WTC11 (cell line): ENCODE measurements at regions not wholly inside any gene's neighbourhood (a gene's known extent, or its start where the extent isn't known, plus 50 kb on each side); places are given as distances from the start of the nearest gene placed in this dataset.

Experiments used
- ATAC-seq: fragments of 200-7000 bp; cut with Tn5 transposase; 2 replicates; pipeline ENCODE4 v1.10.0; 2021; ENCODE audit warnings: mild to moderate bottlenecking, moderate library complexity
- CTCF ChIA-PET: fragments of 300-600 bp; sonication (Branson Sonifier 250); formaldehyde crosslinking; loops from one replicate; lab custom pipeline; 2021; ENCODE audit warnings: antibody characterized with exemption; lab: Charles Lee
- POLR2A ChIA-PET: fragments of 350-600 bp; sonication (Branson Sonifier 250); formaldehyde crosslinking; loops from one replicate; lab custom pipeline; 2021; ENCODE audit warnings: antibody characterized with exemption; lab: Charles Lee
- DNase-seq: peaks from one replicate; pipeline ENCODE4 v3.0.0; 2021; ENCODE audit warnings: low spot score
- H3K27ac Mint-ChIP-seq: 2 replicates; pipeline ENCODE4 v1.8.0; 2021; ENCODE audit warnings: mixed read lengths
- H3K27me3 Mint-ChIP-seq: 2 replicates; pipeline ENCODE4 v1.8.0; 2021; ENCODE audit warnings: low read depth, mild to moderate bottlenecking, moderate library complexity, mixed read lengths
- H3K36me3 Mint-ChIP-seq: 2 replicates; pipeline ENCODE4 v1.8.0; 2021; ENCODE audit warnings: mixed read lengths
- H3K4me1 Mint-ChIP-seq: 2 replicates; pipeline ENCODE4 v1.8.0; 2022; ENCODE audit warnings: mixed read lengths
- H3K4me3 Mint-ChIP-seq: 2 replicates; pipeline ENCODE4 v1.8.0; 2021; ENCODE audit warnings: mild to moderate bottlenecking, moderate library complexity, mixed read lengths
- H3K9me3 Mint-ChIP-seq: 2 replicates; pipeline ENCODE4 v1.8.0; 2021; ENCODE audit warnings: mixed read lengths
- ATF1 ChIP-seq: sonication (generic); formaldehyde crosslinking; IDR thresholded peaks from 2 replicates; pipeline ENCODE4 v1.8.1; 2023; ENCODE audit warnings: mild to moderate bottlenecking, moderate library complexity, missing genetic modification reagents
- CREB1 ChIP-seq: sonication (generic); formaldehyde crosslinking; IDR thresholded peaks from 2 replicates; pipeline ENCODE4 v1.8.0; 2023; ENCODE audit warnings: mild to moderate bottlenecking, missing genetic modification reagents
- ELF4 ChIP-seq: sonication (generic); formaldehyde crosslinking; IDR thresholded peaks from 2 replicates; pipeline ENCODE4 v1.8.1; 2022; ENCODE audit warnings: low read depth, mild to moderate bottlenecking, moderate library complexity, missing genetic modification reagents
- FOXK1 ChIP-seq: sonication (generic); formaldehyde crosslinking; IDR thresholded peaks from 2 replicates; pipeline ENCODE4 v1.8.0; 2022; ENCODE audit warnings: mild to moderate bottlenecking, moderate library complexity, missing genetic modification reagents
- JAZF1 ChIP-seq: fragments of 250-450 bp; sonication (Bioruptor Pico); IDR thresholded peaks from 2 replicates; pipeline ENCODE4 v1.9.0; 2021; ENCODE audit warnings: moderate library complexity, mild to moderate bottlenecking, inconsistent platforms
- MXD4 ChIP-seq: fragments of 250-450 bp; sonication (Bioruptor Pico); IDR thresholded peaks from 2 replicates; pipeline ENCODE4 v1.8.0; 2021; ENCODE audit warnings: mild to moderate bottlenecking, moderate library complexity, borderline replicate concordance
- RELA ChIP-seq: sonication (generic); formaldehyde crosslinking; IDR thresholded peaks from 2 replicates; pipeline ENCODE4 v1.8.1; 2022; ENCODE audit warnings: missing genetic modification reagents, mild to moderate bottlenecking, borderline replicate concordance
- STAT6 ChIP-seq: sonication (generic); formaldehyde crosslinking; conservative IDR thresholded peaks from 2 replicates; pipeline ENCODE4 v1.8.1; 2023; ENCODE audit warnings: mild to moderate bottlenecking, low read depth, missing genetic modification reagents, moderate library complexity
- ZNF263 ChIP-seq: sonication (generic); formaldehyde crosslinking; IDR thresholded peaks from 2 replicates; pipeline ENCODE4 v1.8.1; 2022; ENCODE audit warnings: low read depth, mild to moderate bottlenecking, moderate library complexity, missing genetic modification reagents
- ZNF317 ChIP-seq: sonication (generic); formaldehyde crosslinking; IDR thresholded peaks from 2 replicates; pipeline ENCODE4 v1.8.1; 2023; ENCODE audit warnings: low read depth, mild to moderate bottlenecking, moderate library complexity, missing genetic modification reagents, borderline replicate concordance
- ZNF416 ChIP-seq: fragments of 250-450 bp; sonication (Bioruptor Pico); IDR thresholded peaks from 2 replicates; pipeline ENCODE4 v1.9.0; 2021; ENCODE audit warnings: mild to moderate bottlenecking, inconsistent platforms
- ZNF532 ChIP-seq: fragments of 250-450 bp; sonication (Bioruptor Pico); IDR thresholded peaks from 2 replicates; pipeline ENCODE4 v1.9.0; 2021; ENCODE audit warnings: mild to moderate bottlenecking, borderline replicate concordance
- ZNF671 ChIP-seq: fragments of 250-450 bp; sonication (Bioruptor Pico); IDR thresholded peaks from 2 replicates; pipeline ENCODE4 v1.8.0; 2021; ENCODE audit warnings: mild to moderate bottlenecking
- TF ChIP-seq, protein P1 (sequence below): sonication (generic); formaldehyde crosslinking; IDR thresholded peaks from 2 replicates; pipeline ENCODE4 v1.8.1; 2023; ENCODE audit warnings: mild to moderate bottlenecking, missing genetic modification reagents, moderate library complexity
- TF ChIP-seq, protein P2 (sequence below): sonication (generic); formaldehyde crosslinking; IDR thresholded peaks from 2 replicates; pipeline ENCODE4 v1.8.0; 2022; ENCODE audit warnings: mild to moderate bottlenecking, missing genetic modification reagents
- TF ChIP-seq, protein P3 (sequence below): fragments of 250-450 bp; sonication (Bioruptor Pico); IDR thresholded peaks from 2 replicates; pipeline ENCODE4 v1.8.0; 2021; ENCODE audit warnings: mild to moderate bottlenecking

DNA sequence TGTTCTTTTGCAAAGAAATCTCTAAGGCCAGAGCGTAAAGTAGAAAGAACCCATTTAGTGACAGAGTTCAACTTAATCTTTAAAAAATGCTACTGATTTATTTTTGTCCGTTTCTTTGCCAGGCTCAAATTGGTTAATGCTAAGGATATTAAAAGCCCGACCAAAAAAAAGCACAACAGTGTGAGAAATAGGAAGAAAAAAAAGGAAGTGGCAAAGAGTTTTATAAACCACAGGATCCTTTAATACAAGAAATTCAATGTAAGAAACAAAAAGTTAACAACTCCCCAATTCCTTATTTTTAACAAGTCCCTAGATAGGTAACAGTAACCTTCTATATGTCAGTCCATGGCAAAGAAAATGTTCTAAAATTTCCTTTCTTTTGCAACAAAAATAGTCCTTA lies 480.4 kb downstream of the ACTRT1 start:
- CTCF ChIA-PET: no interaction called here
- POLR2A ChIA-PET: no interaction called here

More for the DNA sequence above, 480.4 kb downstream of the ACTRT1 start:
- no peak for DNase-seq
- H3K4me3 Mint-ChIP-seq: no peak overlapping the region
- H3K4me1 Mint-ChIP-seq: peaks cover 29% of the 10 kb centered on the region
- H3K36me3 Mint-ChIP-seq: peaks cover 5% of the 10 kb centered on the region
- TF ChIP-seq ZNF416 (CRISPR knock-in tag) (no peak), ZNF671 (no peak), ZNF532 (CRISPR knock-in tag) (no peak), ELF4 (CRISPR knock-in tag) (no peak), ZNF317 (CRISPR knock-in tag) (no peak), STAT6 (CRISPR knock-in tag) (no peak), JAZF1 (CRISPR knock-in tag) (no peak), RELA (CRISPR knock-in tag) (no peak), ATF1 (CRISPR knock-in tag) (no peak), ZNF263 (CRISPR knock-in tag) (no peak), FOXK1 (no peak), MXD4 (CRISPR knock-in tag) (no peak), CREB1 (CRISPR knock-in tag) (no peak)
- TF ChIP-seq, protein P1, sequence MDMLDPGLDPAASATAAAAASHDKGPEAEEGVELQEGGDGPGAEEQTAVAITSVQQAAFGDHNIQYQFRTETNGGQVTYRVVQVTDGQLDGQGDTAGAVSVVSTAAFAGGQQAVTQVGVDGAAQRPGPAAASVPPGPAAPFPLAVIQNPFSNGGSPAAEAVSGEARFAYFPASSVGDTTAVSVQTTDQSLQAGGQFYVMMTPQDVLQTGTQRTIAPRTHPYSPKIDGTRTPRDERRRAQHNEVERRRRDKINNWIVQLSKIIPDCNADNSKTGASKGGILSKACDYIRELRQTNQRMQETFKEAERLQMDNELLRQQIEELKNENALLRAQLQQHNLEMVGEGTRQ (CRISPR knock-in tag): no peak
- TF ChIP-seq, protein P2, sequence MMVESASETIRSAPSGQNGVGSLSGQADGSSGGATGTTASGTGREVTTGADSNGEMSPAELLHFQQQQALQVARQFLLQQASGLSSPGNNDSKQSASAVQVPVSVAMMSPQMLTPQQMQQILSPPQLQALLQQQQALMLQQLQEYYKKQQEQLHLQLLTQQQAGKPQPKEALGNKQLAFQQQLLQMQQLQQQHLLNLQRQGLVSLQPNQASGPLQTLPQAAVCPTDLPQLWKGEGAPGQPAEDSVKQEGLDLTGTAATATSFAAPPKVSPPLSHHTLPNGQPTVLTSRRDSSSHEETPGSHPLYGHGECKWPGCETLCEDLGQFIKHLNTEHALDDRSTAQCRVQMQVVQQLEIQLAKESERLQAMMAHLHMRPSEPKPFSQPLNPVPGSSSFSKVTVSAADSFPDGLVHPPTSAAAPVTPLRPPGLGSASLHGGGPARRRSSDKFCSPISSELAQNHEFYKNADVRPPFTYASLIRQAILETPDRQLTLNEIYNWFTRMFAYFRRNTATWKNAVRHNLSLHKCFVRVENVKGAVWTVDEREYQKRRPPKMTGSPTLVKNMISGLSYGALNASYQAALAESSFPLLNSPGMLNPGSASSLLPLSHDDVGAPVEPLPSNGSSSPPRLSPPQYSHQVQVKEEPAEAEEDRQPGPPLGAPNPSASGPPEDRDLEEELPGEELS: no peak
- TF ChIP-seq, protein P3, sequence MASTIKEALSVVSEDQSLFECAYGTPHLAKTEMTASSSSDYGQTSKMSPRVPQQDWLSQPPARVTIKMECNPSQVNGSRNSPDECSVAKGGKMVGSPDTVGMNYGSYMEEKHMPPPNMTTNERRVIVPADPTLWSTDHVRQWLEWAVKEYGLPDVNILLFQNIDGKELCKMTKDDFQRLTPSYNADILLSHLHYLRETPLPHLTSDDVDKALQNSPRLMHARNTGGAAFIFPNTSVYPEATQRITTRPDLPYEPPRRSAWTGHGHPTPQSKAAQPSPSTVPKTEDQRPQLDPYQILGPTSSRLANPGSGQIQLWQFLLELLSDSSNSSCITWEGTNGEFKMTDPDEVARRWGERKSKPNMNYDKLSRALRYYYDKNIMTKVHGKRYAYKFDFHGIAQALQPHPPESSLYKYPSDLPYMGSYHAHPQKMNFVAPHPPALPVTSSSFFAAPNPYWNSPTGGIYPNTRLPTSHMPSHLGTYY (CRISPR knock-in tag): no peak
- H3K27ac Mint-ChIP-seq: no peak overlapping the region
- no peaks in the 10 kb centered on the region for H3K27me3 Mint-ChIP-seq
- ATAC-seq: no peak
- H3K9me3 Mint-ChIP-seq: peaks cover 8% of the 10 kb centered on the region
